ENCODE measurements at regions not wholly inside any gene's neighbourhood (a gene's known extent, or its start where the extent isn't known, plus 50 kb on each side); places are given as distances from the start of the nearest gene placed in this dataset.
"Not testable (repeated sequence)": the region's sequence is repeated elsewhere in the genome, so short reads cannot be mapped to it uniquely, and the experiment has no call there.

DNA sequence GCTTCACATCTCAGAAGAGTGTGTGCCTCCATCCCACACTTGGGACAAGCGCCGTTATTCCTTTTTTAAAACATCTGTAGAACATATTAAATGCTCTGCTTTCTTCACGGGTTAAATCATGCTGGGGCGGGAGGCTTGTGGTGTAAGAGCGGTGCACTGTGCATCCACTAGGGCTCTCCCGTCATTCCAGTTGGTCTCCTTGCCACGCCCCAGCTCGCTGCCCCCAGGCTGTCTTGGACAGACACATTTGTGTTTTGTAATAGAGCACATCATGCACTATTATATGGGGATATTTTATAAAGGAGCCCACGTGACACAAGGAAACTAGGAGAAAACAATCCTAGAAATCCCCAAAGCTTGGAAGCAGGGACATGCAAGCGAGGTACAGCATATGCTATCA is 87.7 kb upstream of the PLGLB2 start:
- DNase-seq = not testable (repeated sequence)

DNA sequence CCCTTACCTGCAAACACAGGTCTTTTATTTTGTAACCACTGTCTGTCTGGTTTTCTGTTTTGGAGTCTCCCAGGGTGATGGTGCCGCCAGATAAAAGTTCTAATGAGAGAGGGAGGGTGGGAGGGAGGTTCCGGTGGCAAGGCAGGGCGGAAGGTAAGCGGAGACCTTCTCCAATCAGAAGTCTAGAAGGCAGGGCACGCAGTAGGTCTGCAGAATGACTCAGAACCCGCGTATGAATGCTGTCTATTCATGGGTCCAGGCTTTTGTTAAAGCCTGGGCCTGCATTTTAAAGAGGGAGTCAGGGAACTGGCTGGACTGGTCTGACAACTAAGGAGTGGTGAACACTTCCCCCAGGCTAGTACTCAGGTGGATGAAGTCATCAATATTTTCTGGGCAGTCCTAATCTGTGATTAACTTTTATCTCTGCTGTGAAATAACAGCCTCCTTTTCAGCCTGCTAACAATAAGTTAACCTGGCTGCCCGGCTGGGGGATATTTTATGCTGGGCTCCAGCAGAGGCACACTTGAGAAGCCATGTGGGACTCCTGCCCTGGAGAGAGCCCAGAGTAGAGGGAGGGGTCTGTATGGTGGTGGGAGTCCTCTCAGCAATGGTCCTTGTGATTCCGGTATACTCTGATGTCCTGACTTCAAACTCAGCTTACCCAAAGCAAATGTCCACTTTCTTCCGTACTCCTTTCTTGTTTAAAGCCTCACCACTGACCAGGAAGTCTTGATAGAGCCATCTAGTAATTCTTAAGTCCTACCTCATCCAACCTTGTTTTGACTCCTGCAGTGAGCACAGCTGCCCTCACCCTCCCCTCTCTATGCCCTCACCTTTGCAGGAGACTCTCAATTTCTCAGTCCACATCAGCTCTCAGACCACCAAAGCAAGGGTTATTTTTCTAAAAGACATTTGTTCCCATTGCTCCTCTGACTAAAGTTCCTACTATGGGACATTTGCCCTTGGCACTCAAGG is 85.3 kb upstream of the PLGLB2 start:
- DNase-seq = not testable (repeated sequence)

DNA sequence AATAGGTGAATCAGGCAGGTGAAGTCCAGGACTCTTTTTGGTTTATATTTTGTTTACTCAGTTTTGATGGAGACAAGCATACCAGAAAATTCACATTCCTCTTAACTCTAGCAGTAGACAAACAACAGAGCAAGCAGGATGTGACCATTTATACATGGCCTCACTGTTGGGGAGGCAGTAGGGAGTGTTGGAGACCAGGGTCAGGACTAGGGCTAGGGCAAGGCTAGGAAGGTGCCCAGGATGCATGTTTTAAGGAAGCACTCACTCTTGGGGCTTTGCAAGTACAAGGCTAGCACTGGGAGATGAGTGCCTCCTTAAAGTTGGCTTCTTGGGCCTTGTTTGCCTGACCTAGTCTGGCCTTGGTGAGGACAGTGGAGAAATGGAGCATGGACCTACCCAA is 84.5 kb upstream of the PLGLB2 start:
- DNase-seq = not testable (repeated sequence)

DNA sequence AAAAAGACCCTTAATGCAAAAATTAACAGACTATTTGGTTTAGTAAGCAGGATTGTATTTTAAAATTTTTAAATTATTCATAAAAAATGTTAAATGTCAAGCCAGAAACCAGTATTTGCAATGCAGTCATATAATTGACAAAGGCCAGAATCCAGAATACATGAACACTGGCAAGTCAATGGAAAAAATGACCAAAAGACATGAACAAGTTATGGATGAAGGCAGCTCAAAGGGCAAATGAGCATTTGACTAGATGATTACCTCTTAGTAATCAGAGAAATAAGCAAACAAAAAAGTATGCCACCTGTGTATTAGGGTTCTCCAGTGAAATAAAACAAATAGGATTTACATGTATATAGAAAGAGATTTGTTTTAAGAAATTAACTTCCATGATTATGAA is 80.9 kb upstream of the PLGLB2 start:
- DNase-seq = not testable (repeated sequence)

DNA sequence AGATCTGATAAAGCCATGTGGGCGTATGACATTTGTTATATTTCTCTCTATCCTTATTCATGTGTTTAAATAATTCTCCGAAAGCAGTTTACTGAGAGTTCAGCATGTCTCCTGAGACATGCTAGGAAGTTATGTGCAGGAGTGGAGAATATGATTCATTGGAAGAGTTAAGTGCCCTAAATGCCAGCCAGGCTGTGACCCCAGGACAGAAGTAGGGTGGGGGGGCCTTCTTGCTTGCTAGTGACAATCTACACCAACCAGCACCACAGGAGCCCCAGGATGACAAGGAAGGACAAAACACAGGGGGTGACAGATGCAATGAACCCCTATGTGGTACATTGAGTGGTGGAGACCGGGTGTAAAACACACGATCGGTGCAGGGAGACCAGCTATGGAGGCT is 79.5 kb upstream of the PLGLB2 start:
- not testable (repeated sequence) for DNase-seq

DNA sequence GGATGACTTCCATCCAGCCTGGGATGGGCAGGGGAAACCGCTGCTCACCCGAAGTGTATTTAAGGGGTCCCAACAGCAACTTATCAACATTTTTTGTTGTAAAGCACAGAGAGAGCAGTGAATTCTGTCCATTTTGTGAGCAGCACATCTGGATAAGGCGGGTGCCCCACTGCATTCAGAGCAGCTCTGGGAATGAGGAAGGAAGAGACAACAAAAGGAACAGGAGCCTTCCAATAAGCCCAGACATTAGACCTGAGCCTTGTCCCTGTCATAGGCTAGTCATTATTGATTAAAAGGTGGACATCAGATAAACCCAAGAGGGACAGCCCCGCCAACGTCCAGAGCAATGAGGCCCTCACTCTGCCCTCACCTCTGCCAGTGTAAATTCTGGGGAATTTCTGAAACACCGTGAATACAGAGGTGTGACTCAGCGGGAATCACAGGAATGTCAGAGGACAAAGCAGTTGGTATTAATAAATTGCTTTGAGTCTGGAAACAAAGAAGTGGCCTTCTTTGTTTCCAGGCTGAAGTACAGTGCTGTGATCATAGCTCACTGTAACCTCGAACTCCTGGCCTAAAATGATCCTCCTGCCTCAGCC is 78.2 kb upstream of the PLGLB2 start:
- not testable (repeated sequence) for DNase-seq

DNA sequence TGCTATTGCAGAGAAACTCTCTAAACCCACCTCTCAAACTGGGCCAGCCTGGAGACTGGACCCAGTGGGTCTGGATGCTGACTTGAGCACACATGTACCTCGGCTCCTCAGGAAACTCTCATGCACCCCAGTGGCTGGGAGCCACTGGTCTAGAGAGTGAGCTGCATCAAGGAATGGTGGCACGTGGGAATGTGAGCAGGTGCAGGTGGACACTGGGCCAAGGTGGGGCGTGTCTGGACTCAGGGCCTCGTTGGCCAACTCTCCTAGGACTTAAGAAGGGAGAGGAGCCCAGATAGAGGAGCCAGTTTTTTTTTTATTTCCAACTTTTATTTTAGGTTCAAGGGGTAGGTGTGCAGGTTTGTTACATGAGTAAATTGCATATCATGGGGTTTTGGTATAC is 75.5 kb upstream of the PLGLB2 start:
- not testable (repeated sequence) for DNase-seq

DNA sequence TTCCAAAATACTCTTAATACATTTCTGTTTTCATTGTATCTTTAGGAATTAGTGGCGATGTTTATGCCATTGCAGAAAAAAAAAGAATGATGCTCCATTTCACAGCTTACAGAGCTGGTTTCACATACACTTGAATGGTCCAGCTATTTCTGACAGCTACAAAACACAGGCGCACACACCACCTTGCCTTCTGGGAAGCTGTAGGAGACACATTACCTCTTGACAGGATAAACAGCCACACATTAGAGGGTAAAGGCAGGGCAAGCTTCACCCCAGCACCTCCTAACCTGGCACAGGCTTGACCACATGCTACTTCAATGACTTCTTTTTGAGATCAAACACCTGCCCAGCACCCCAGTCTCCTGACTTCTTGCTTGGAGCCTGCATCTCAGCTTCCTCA is 73.2 kb upstream of the PLGLB2 start:
- DNase-seq = not testable (repeated sequence)

DNA sequence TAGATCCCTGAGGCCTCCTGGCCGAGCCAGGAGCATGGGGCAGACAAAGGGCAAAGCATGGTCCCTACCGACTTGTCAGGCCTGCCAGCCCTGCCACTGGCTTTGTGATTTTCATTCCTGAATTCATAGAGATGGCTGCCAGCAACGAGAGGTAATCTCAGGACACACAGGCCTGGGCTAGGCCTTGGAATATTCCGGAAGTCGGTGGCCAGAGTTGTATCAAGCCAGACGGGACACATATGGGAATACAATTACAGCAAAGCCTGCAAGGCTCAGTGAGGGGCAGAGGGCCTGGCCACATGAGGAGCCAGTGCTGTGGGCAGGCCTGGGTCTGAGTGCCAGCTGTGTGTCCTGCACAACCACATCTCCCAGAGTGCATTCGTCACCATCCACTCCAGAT is 72.4 kb upstream of the PLGLB2 start:
- DNase-seq = not testable (repeated sequence)

DNA sequence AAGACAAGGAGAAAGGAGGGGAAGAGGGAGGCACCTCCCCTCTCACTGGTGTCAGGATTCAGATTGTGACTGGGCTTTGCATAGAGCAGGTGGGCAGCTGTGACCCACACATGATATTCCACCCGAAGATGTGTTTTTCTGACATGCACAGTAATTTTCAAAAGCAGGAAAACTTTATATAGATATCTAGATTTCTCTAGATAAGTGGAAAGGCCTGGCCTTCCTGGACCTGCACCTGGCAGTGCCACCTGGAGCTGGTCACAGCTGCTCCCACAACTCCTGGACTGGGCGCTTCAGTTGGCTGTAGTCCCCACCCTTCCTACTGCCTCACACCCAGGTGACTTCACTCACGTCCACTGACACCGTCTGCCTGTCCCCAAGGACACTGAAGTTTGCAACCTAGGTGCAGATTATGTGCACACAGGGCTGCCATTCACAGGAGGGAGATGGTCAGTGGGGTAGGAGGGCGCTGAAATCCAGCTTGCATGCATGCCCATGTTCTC is 70.4 kb upstream of the PLGLB2 start:
- not testable (repeated sequence) for DNase-seq

DNA sequence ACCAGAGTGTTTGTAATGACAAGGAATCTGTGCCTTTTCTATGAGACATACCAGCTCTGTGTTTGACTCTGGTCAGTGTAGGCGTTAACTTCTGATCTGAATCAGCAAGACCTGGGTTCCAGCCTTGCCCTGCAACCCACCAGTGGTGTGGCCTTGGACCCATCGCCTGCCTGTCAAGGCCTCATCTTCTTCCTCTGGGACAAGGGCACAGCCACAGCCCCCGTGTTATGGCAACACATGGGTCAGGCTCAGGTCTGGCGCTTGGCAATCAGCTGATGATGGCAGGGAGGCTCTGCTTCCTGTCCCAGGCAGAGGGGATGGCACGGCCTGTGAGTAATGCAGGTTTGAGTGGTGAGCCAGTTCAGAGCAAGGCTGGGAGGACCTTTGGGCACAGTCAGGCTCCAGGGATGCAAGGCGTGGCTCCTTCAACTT is 69.1 kb upstream of the PLGLB2 start:
- DNase-seq = not testable (repeated sequence)

DNA sequence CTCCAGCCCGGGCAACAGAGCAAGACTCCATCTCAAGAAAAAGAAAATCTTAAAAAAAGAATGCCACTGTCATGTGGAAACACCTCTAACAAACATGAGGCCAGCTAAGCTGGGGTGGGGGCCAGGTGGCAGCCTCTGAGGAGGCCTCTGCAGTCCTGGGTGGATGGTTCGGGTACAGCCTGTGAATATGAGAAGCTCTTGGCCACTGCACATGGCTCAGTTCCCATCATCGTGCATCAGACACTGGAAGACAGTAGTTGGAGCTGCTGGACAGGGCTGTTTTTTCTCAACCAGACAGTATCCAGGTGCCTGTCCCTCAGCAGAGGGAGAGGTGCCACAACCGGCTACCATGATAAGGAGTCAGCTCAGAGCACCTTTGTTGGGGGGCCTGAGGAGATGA is 67.9 kb upstream of the PLGLB2 start:
- not testable (repeated sequence) for DNase-seq

DNA sequence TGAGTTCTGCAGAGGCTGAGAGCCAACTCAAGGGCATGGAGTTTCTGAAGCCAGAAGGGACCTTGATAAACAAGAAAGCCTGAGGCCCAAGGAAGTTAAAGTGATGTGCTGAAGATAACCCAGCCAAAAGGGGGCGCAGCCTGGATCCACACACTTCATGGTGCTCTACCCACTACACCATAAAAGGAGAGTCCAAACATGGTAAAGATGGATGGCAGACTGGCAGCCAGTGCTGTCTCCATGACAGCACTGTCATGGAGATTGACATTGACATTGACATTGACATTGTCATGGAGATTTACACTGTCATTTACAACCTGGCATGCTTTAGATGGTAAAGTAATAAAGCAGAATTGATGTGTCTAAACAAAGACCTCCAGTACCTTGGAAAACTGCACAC is 67.2 kb upstream of the PLGLB2 start:
- DNase-seq = not testable (repeated sequence)

DNA sequence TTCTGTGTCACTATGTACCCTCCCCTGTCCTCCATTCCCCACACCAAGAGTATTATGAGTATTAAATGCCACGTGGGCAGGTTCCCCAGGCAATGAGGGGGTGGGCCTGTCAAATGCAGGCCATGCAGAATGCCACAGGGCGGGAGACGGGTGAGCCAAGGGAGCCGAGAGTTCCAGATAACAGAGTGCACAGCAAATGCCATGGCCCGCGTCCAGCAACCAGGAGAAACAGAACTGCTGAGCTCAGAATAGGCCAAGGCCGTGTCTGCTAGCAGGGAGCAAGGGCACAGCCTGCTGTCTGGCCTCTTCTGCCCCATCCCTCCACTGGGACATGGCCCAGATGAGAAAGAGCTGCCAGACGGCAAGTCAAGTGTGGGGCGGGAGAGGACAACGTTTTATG is 64.4 kb upstream of the PLGLB2 start:
- DNase-seq = not testable (repeated sequence)

DNA sequence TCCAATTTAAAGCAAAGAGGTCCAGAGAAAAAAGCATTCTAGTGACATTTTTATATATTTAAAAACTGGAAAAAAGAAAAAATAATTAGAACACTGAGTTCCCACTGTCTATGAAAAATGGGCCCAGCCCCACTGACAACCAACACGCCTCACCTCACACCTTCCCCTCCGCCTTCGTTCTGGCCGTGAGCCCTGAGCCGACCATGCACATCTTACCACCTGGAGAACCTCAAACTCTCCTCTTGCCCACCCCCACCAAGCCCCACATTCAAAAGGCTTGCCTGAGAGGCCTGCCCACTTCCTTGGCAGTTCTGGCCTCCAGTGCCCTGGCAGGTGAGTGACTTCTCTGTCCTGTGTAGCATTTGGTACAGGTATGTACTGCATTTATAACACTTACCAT is 63.9 kb upstream of the PLGLB2 start:
- not testable (repeated sequence) for DNase-seq

DNA sequence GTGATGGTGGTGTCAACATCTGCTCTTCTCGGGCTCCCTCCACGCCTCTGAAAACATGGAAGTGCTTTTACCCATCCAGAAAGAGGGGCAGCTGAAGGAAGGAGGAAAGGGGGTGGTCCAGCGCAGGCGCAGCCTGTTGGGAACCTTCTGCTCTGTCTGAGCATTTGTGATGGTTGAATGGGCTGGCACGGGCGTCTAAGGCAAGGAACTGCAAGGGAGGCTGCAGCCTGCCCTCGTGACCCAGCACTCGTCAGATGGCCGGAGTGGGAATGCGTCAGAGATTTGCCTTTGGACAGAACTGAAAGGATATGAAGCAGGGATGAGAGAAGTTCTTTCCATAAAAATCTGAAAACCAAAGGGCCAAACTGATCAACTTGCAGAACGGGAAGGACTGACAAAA is 62.3 kb upstream of the PLGLB2 start:
- not testable (repeated sequence) for DNase-seq

DNA sequence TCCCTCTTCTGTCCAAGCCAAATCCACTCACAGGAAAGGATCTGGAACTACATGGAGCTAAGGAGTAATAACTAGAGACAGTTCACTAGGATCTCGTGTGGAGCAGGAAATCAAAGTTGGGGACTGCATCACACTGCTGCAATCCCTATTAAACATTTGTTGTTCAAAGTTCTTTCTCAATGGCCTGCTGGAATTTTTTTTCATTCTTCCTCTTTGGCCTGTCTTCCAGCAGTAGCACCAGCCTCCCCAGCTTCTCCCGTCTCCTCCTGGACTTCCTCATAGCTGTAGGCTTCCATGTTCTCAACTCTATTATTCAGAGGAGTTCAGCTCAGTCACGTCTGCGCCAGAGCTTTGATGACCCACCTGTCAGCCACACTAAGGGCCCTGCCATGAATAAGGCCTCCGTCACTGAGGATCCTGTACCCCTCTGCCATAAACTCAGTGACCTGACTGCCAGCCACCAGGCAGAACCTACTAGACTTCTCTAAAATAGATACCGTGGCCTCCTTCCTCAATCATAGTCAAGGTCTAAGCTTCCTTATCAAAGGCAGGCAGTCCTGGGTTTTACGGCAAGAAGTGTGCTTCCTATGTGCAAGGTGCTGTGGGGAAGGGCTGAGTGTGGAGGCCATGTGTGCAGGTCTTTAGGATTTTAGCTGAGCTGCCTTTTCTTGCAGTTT is 60.9 kb upstream of the PLGLB2 start:
- DNase-seq = not testable (repeated sequence)

DNA sequence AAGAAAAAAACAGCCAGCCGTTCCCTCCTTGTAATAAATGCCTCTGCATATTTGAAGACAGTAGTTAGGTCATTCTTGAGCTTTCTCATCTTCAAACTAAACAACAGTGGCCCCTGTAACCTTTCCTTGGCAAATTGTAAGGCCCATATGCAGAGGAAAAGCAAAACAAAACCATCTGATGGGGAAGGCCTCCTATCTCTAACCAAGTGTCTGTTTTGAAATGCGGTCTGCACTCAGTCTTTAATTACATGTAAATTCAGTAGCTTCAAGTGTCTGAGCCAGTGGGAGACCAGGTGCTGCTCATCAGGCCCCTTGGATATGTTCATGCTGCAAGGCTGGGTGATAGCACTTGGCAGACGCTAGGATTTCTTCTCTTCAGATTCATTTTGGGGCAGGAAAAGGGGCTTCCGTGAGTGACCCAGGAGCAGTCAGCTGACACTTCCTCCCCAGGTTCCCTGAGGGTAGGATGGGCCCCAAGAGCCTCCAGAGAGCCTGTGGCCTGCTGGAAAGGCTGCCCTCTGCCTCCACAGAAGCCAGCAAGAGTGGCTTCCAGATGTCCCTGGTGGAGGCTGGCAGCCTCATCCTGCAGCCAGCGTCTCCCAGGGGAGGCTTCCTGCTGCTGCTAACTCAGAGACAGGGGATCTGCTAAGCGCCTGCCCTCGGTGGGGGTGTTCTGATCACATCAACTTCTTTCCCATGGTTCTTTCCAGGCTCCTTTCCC is 60.2 kb upstream of the PLGLB2 start:
- DNase-seq = not testable (repeated sequence)

DNA sequence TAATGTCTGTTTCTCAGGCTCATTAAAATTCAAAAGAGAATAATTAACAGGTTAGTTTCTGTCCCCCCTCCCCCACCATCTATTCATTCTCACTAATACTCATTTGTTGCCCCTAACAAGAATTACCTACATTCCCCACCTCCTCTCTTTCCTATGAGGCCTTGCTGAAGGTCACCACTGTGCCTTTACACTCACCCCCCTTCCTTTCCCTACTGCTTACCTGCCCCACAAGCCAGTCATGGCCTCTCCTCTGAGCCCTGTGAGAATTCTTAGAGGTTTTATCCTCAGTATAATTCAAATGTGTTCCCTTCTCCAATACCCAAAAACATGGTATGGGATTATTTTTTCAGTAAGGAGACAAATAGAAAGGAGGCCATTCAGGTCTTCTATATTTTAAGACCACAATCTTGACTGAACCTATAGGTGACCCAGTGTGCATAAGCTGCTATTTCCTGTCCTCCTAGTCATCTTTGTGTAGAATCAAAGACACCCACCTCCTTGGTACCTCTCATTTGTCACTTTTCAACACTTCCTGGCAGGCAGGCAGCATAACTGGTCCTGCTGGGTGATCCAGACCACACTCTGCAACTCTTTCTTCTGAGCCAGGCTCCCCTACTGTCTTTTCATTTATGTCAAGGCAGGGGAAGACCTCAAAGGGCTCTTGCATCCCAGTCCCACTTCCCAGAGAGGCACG is 55.8 kb upstream of the PLGLB2 start:
- DNase-seq = not testable (repeated sequence)

DNA sequence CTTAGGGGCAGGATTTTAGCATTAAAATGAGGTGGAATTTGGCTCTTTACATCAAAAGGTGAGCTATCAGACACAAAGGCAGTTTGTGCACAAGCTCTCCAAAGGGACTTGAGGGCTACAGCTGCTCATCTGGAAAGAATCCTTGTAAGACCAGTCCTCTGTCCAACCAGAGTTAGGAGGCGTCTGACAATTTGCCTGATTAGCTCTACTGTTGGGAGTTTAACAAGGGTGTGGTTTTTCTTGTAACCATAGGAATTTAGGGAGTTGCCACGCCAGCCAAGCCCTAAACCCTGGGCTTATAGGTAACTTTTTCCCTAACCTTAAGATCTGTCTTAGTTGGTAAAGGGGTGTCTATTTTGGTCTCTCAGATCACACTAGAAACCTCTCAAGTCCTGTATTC is 55.0 kb upstream of the PLGLB2 start:
- not testable (repeated sequence) for DNase-seq

DNA sequence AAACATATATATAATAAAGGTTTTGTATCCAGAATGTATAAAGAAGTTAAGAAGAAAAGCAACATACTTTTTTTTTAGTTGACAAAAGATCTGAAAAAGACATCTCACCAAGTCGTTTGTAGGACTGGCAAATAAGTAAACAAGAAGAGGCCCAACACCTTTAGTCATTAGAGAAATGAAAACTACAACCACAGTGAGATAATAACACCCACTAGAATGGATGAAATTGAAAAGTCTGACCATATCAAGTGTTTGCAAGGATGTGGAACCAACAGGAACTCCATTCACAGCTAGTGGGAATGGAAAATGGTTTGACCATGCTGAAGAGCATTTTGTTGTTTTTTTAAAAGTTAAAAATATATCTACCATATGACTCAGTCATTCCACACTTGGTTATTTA is 54.0 kb upstream of the PLGLB2 start:
- not testable (repeated sequence) for DNase-seq
